ENCODE measurements at regions not wholly inside any gene's neighbourhood (a gene's known extent, or its start where the extent isn't known, plus 50 kb on each side); places are given as distances from the start of the nearest gene placed in this dataset.

DNA sequence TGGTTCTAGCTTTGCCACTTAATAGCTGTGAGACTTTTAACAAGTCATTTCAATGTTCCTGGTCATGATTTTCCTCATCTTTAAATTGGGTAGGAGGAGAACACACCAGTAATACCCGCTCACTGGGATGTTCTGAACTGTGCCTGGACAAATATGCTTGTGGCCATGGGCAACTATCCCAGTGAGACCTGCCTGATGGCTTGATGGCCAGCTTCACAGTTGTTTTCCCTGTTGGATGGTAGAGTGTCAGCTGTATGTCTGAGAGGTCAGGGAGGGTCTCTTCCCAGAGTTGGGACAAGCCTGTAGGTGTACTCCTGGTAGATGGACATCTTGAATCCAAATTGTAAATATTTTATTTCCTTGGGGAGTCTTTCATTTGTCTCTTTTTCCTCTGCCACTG lies 92.5 kb upstream of the PFN2 start:
- TF ChIP-seq EZH2 (IDR thresholded peaks at IDR 0.05) (no peak), YY1 (IDR thresholded peaks at IDR 0.05; ENCODE audit: extremely low read depth, insufficient replicate concordance, low read depth, low read length) (no peak), POLR2A (IDR thresholded peaks at IDR 0.05; ENCODE audit: borderline replicate concordance, extremely low read depth, insufficient read depth, insufficient read length) (no peak), ZFX (IDR thresholded peaks at IDR 0.05) (no peak), POLR2AphosphoS5 (IDR thresholded peaks at IDR 0.05; ENCODE audit: low read depth, low read length) (no peak), CEBPB (IDR thresholded peaks at IDR 0.05; ENCODE audit: low read depth) (no peak), RAD21 (IDR thresholded peaks at IDR 0.05; ENCODE audit: low read depth) (no peak), SRF (IDR thresholded peaks at IDR 0.05; ENCODE audit: low read depth) (no peak), JUND (IDR thresholded peaks at IDR 0.05) (no peak), ZBTB33 (IDR thresholded peaks at IDR 0.05; ENCODE audit: extremely low read depth, insufficient replicate concordance, low read length) (no peak)
- TF ChIP-seq, protein P1, sequence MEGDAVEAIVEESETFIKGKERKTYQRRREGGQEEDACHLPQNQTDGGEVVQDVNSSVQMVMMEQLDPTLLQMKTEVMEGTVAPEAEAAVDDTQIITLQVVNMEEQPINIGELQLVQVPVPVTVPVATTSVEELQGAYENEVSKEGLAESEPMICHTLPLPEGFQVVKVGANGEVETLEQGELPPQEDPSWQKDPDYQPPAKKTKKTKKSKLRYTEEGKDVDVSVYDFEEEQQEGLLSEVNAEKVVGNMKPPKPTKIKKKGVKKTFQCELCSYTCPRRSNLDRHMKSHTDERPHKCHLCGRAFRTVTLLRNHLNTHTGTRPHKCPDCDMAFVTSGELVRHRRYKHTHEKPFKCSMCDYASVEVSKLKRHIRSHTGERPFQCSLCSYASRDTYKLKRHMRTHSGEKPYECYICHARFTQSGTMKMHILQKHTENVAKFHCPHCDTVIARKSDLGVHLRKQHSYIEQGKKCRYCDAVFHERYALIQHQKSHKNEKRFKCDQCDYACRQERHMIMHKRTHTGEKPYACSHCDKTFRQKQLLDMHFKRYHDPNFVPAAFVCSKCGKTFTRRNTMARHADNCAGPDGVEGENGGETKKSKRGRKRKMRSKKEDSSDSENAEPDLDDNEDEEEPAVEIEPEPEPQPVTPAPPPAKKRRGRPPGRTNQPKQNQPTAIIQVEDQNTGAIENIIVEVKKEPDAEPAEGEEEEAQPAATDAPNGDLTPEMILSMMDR (IDR thresholded peaks at IDR 0.05 in 2 of 3, conservative IDR thresholded peaks at IDR 0.05 in 1 of 3; ENCODE audit: borderline replicate concordance in 1 of 3, insufficient read depth in 1 of 3, low read depth in 2 of 3, low read length in 2 of 3) = no peak
- TF ChIP-seq, protein P2, sequence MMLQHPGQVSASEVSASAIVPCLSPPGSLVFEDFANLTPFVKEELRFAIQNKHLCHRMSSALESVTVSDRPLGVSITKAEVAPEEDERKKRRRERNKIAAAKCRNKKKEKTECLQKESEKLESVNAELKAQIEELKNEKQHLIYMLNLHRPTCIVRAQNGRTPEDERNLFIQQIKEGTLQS (IDR thresholded peaks at IDR 0.05) = no peak
- TF ChIP-seq, protein P3, sequence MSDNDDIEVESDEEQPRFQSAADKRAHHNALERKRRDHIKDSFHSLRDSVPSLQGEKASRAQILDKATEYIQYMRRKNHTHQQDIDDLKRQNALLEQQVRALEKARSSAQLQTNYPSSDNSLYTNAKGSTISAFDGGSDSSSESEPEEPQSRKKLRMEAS (IDR thresholded peaks at IDR 0.05) = no peak

Measured in HCT116 (cell line).